ENCODE measurements at regions not wholly inside any gene's neighbourhood (a gene's known extent, or its start where the extent isn't known, plus 50 kb on each side); places are given as distances from the start of the nearest gene placed in this dataset.

DNA sequence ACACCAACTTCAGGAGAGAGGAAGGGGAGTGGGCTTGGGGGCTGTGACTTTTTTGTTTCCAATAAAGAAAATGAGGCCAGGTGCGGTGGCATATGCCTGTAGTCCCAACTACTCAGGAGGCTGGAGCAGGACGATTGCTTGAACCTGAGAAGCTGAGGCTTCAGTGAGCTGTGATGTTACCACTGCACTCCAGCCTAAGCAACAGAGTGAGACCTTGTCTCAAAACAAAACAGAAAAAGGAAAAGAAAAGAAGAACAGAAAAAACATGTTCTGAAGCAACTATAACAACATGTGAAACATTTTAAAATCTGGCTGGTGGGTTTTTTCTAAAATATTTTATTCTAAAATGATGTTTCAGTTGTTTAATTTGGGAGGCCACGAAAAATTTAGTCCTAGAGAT lies 554.0 kb upstream of the ZFHX3 start:
- 67 to 77% (median 74%) methylated on average over 3 of the region's 3 CpGs for WGBS, 5 donors
- Histone ChIP-seq H3K36me3 (no peaks in the 10 kb centered on the region), H3K4me3 (no peak overlapping the region), H3K9me3 (peaks cover 0 to 10% (median 0%) of the 10 kb centered on the region in 8 donors), H3K27me3 (replicated peaks in 1 of 7) (peaks cover 0 to 6% (median 0%) of the 10 kb centered on the region in 7 donors), H3K4me1 (no peaks in the 10 kb centered on the region), H3K27ac (no peak overlapping the region)
- no peak for DNase-seq
- intact Hi-C loops (cut with DNase I; ENCODE audit: low total_unique reads): no loop called here
- TF ChIP-seq POLR2A (IDR thresholded peaks at IDR 0.05) (no peak), POLR2AphosphoS5 (IDR thresholded peaks at IDR 0.05) (no peak)
- TF ChIP-seq, protein P1, sequence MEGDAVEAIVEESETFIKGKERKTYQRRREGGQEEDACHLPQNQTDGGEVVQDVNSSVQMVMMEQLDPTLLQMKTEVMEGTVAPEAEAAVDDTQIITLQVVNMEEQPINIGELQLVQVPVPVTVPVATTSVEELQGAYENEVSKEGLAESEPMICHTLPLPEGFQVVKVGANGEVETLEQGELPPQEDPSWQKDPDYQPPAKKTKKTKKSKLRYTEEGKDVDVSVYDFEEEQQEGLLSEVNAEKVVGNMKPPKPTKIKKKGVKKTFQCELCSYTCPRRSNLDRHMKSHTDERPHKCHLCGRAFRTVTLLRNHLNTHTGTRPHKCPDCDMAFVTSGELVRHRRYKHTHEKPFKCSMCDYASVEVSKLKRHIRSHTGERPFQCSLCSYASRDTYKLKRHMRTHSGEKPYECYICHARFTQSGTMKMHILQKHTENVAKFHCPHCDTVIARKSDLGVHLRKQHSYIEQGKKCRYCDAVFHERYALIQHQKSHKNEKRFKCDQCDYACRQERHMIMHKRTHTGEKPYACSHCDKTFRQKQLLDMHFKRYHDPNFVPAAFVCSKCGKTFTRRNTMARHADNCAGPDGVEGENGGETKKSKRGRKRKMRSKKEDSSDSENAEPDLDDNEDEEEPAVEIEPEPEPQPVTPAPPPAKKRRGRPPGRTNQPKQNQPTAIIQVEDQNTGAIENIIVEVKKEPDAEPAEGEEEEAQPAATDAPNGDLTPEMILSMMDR (IDR thresholded peaks at IDR 0.05 in 8 of 11, conservative IDR thresholded peaks at IDR 0.05 in 3 of 11): no peak

DNA sequence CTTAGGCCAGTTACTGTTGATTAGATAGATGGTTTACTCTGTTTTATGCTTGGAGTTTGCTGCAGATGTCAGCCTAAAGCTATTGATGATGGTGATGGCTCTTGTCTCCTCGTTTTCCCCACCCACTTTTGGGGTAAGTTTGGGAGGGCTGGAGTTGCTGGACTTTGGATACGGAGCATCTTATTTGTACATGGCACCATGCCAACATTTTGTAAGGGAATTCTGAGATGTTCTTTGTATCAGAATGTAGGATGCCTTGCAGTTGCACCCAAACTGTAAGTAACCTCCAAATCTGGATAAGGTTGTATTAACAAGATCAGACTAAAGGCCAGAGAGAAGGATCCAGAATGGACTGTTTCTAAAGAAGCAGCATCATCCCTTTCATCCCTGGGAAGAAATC lies 551.9 kb upstream of the ZFHX3 start:
- no peak for TF ChIP-seq POLR2AphosphoS5 (IDR thresholded peaks at IDR 0.05)
- no peak for TF ChIP-seq POLR2A (IDR thresholded peaks at IDR 0.05)
- peaks cover 0 to 11% (median 0%) of the 10 kb centered on the region in 8 donors for H3K9me3 ChIP-seq
- DNase-seq: no peak
- no peak overlapping the region for H3K27ac ChIP-seq
- no peaks in the 10 kb centered on the region for H3K36me3 ChIP-seq
- no peaks in the 10 kb centered on the region for H3K4me1 ChIP-seq
- 51 to 80% (median 69%) methylated on average over 2 of the region's 2 CpGs for WGBS, 5 donors
- intact Hi-C loops (cut with DNase I; ENCODE audit: low total_unique reads): no loop called here
- no peaks in the 10 kb centered on the region for H3K27me3 ChIP-seq (replicated peaks in 1 of 7)
- no peak overlapping the region for H3K4me3 ChIP-seq

DNA sequence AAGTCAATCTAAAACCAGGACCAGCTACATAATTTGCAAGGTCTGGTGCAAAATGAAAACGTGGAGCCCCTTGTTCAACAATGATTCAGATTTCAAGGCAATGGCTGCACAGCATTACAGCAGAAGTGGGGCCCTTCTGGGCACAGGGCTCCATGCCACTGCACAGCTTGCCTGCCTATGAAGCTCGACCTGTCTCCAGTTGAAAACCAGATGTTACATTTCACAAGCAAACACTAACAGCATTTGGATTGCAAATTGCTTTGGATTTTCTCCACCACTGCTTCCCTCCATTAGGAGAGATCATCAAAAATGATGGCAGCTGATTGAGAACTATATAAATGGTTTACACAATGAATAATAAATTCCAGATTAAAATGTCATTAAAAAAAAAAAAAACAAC lies 551.4 kb upstream of the ZFHX3 start:
- WGBS, 5 donors: 23 to 40% (median 32%) methylated on average over 2 of the region's 2 CpGs
- no peak overlapping the region for H3K4me3 ChIP-seq
- H3K9me3 ChIP-seq: peaks cover 0 to 11% (median 0%) of the 10 kb centered on the region in 8 donors
- no peaks in the 10 kb centered on the region for H3K27me3 ChIP-seq (replicated peaks in 1 of 7)
- H3K27ac ChIP-seq: no peak overlapping the region
- intact Hi-C loops (cut with DNase I; ENCODE audit: low total_unique reads): no loop called here
- no peaks in the 10 kb centered on the region for H3K4me1 ChIP-seq
- no peak for TF ChIP-seq POLR2A (IDR thresholded peaks at IDR 0.05)
- TF ChIP-seq, protein P1 (IDR thresholded peaks at IDR 0.05 in 8 of 11, conservative IDR thresholded peaks at IDR 0.05 in 3 of 11): no peak
- no peak for TF ChIP-seq POLR2AphosphoS5 (IDR thresholded peaks at IDR 0.05)
- no peak for DNase-seq
- no peaks in the 10 kb centered on the region for H3K36me3 ChIP-seq

DNA sequence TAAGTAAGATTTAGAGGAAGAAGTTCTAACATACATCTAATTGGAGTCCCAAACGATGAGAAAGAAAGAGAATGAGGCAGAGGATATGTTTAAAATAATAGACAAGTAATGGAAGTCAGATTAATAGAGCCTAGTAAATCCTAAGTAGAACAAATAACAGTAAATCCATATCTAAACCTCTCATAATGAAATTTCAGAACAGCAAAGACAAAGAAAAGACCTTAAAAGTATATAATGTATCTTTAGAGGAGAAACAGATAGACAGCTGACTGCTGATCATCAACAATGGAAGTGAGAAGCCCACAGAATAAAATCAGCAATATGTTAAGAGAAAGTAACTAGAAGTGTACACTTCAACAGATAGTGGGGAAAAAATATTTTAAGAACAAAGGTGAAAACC lies 536.2 kb upstream of the ZFHX3 start:
- no peaks in the 10 kb centered on the region for H3K4me1 ChIP-seq
- H3K27ac ChIP-seq: no peak overlapping the region
- H3K36me3 ChIP-seq: no peaks in the 10 kb centered on the region
- intact Hi-C loops (cut with DNase I; ENCODE audit: low total_unique reads): no loop called here
- no peak for TF ChIP-seq POLR2A (IDR thresholded peaks at IDR 0.05)
- TF ChIP-seq, protein P1 (IDR thresholded peaks at IDR 0.05 in 8 of 11, conservative IDR thresholded peaks at IDR 0.05 in 3 of 11): no peak
- no peak for TF ChIP-seq POLR2AphosphoS5 (IDR thresholded peaks at IDR 0.05)
- H3K4me3 ChIP-seq: no peak overlapping the region
- peaks cover 0 to 4% (median 0%) of the 10 kb centered on the region in 7 donors for H3K27me3 ChIP-seq (replicated peaks in 1 of 7)
- DNase-seq: no peak
- peaks cover 0 to 24% (median 9%) of the 10 kb centered on the region in 8 donors for H3K9me3 ChIP-seq
- 71 to 94% (median 77%) methylated on average over 1 of the region's 1 CpG for WGBS, 5 donors

Data from spleen (tissue), 11 donors.